ENCODE measurements at regions not wholly inside any gene's neighbourhood (a gene's known extent, or its start where the extent isn't known, plus 50 kb on each side); places are given as distances from the start of the nearest gene placed in this dataset.
A peak's percentile ranks its signal among the peaks of the same experiment; 100 is the strongest.

DNA sequence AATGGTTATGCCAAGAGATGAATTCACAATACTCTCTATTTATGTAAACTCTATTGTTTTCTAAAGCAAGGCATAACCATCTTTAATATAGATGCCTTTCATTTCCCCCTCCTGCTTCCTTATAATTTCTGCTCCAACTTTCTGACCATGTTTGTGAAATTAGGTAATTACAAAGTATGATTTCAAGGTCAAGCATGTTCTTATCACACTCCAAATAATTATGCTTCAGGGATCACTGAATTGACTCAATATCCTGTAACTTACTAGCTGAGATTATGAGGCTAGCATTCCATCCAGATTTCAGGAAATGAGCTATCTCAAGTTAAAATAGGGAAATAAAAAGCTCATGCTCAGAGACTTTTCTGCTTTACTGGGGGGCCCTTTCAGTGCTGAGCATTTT is 655.9 kb upstream of the IGFBP3 start:
- no peaks in the 10 kb centered on the region for H3K36me3 ChIP-seq
- no peak overlapping the region for H3K27ac ChIP-seq
- no peak overlapping the region for H3K4me3 ChIP-seq (replicated peaks in 1 of 3)
- intact Hi-C loops (cut with DNase I), result no loop called here
- no peak for DNase-seq
- no peaks in the 10 kb centered on the region for H3K9me3 ChIP-seq
- H3K4me1 ChIP-seq, result no peaks in the 10 kb centered on the region
- H3K27me3 ChIP-seq, result no peaks in the 10 kb centered on the region
- TF ChIP-seq CTCF (IDR thresholded peaks at IDR 0.05) (no peak), POLR2A (IDR thresholded peaks at IDR 0.05) (no peak)

DNA sequence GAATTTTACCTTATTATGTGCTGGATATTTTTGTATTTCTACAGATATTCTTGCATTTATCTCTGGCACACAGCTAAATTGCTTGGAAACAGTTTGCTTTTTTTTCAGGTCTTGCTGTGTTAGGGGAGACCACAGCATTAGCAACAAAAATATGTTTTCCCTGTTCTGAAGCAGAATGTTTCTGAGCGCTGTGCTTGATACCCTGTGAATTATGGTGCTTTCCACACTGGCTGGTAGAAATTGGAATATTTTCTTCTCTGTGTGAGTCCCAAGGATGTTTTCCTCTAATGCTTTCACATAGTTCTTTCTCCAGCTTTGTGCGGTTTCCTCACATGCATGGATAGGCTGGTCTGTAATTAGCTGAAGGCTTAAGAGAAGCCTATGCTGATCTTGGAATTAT is 651.6 kb upstream of the IGFBP3 start:
- no peaks in the 10 kb centered on the region for H3K36me3 ChIP-seq
- H3K4me1 ChIP-seq, result peaks cover 0 to 7% of the 10 kb centered on the region in 2 donors
- intact Hi-C loops (cut with DNase I), result no loop called here
- no peak for DNase-seq
- no peaks in the 10 kb centered on the region for H3K27me3 ChIP-seq
- no peaks in the 10 kb centered on the region for H3K9me3 ChIP-seq
- TF ChIP-seq POLR2A (IDR thresholded peaks at IDR 0.05), result no peak
- no peak for TF ChIP-seq CTCF (IDR thresholded peaks at IDR 0.05)
- WGBS, 2 donors, result 48 to 62% methylated on average over 2 of the region's 2 CpGs
- no peak overlapping the region for H3K4me3 ChIP-seq (replicated peaks in 1 of 3)
- no peak overlapping the region for H3K27ac ChIP-seq

DNA sequence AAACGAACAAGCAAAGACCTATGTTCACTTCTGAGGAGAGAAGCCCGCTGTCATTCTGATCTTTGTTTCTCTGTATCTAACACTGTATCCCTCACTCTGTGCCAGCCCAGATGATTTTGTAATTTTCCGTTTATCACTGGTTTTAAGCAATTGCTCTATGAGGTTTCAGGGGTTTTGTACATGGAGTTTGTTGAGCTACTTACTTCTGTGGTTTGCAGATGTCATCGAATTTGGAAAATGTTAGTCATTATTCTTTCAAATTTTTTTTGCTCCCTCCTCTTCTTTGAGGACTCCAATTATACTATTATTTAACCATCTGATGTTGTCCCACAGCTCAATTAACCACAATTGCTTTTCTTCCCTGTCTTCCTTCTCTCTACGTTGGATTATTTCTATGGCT is 650.9 kb upstream of the IGFBP3 start:
- Histone ChIP-seq H3K27me3 (no peaks in the 10 kb centered on the region), H3K4me3 (replicated peaks in 1 of 3) (no peak overlapping the region), H3K9me3 (no peaks in the 10 kb centered on the region), H3K36me3 (no peaks in the 10 kb centered on the region), H3K27ac (no peak overlapping the region), H3K4me1 (peaks cover 0 to 7% of the 10 kb centered on the region in 2 donors)
- TF ChIP-seq CTCF (IDR thresholded peaks at IDR 0.05) (no peak), POLR2A (IDR thresholded peaks at IDR 0.05) (no peak)
- 92 to 94% methylated on average over 5 of the region's 5 CpGs for WGBS, 2 donors
- no peak for DNase-seq
- intact Hi-C loops (cut with DNase I), result no loop called here

DNA sequence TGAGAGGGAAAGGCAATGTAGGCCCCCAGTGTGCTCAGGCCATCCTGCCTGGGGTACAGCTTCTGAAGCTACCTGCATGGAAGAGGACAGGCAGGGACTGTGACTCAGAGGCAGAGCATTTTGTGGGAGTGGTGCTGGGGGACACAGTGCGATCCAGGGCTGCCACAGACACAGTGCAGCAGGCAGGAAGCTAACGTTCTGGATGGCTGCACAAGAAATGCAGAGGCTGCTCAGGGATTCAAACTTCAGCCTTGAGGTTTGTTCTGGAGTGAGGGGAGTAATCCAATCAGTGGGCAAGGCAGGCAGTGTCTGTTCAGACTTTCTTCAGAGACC is 648.0 kb upstream of the IGFBP3 start:
- H3K27ac ChIP-seq, result no peak overlapping the region
- H3K36me3 ChIP-seq, result no peaks in the 10 kb centered on the region
- 10 to 43% methylated on average over 2 of the region's 2 CpGs for WGBS, 2 donors
- H3K27me3 ChIP-seq, result no peaks in the 10 kb centered on the region
- intact Hi-C loops (cut with DNase I), result no loop called here
- peaks cover 0 to 7% of the 10 kb centered on the region in 2 donors for H3K4me1 ChIP-seq
- no peaks in the 10 kb centered on the region for H3K9me3 ChIP-seq
- TF ChIP-seq POLR2A (IDR thresholded peaks at IDR 0.05), result no peak
- no peak for TF ChIP-seq CTCF (IDR thresholded peaks at IDR 0.05)
- no peak overlapping the region for H3K4me3 ChIP-seq (replicated peaks in 1 of 3)
- DNase-seq, result peak; percentile 20 to 48

DNA sequence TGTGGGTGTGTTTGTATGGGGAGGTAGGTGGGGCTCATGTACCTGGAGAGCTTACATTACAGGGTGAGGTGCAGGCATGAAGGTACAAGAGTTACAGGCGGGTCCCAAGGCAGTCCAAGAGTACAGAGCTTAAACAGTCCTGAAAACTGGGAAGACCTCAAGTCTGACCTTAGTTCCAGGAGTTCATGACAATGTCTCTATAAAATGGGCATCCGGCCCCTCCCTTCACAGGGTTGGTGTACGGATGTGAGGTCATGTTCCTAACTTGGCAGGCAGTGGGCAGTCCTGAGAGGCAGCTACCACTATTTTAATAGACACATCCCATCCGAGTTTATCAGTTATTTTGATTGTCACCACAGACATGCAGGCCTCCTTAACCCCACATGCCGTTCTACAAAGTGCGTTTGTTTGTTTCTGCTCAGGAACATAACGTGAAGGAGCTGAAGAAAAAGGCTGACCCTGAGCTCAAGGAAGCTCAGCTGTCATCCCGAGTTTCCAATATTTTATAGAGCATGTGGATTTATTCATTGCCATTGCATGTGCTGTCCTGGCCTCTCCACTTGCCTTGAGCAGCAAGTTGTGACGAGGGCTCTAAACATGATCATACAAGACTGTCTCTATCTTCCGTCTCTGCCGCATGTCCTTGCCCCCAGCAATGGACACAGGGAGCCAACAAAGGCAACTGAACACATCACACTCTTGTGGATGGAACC is 647.5 kb upstream of the IGFBP3 start:
- peaks cover 0 to 7% of the 10 kb centered on the region in 2 donors for H3K4me1 ChIP-seq
- no peaks in the 10 kb centered on the region for H3K36me3 ChIP-seq
- H3K4me3 ChIP-seq (replicated peaks in 1 of 3), result no peak overlapping the region
- whole genome bisulfite sequencing, 2 donors, result 63 to 64% methylated on average over 11 of the region's 11 CpGs
- no peak overlapping the region for H3K27ac ChIP-seq
- no peak for TF ChIP-seq CTCF (IDR thresholded peaks at IDR 0.05)
- H3K9me3 ChIP-seq, result no peaks in the 10 kb centered on the region
- no peak for DNase-seq
- intact Hi-C loops (cut with DNase I), result no loop called here
- H3K27me3 ChIP-seq, result no peaks in the 10 kb centered on the region

Measured in thyroid gland (tissue), 4 donors.